ENCODE measurements at regions not wholly inside any gene's neighbourhood (a gene's known extent, or its start where the extent isn't known, plus 50 kb on each side); places are given as distances from the start of the nearest gene placed in this dataset.

GRCh38 chr9:82154573-82154972, 166.0 kb downstream of the SPATA31D1 start:
- TF ChIP-seq CTCF (IDR thresholded peaks at IDR 0.05): no peak
- no peak for TF ChIP-seq POLR2A (IDR thresholded peaks at IDR 0.05; ENCODE audit: low read length)
- TF ChIP-seq, protein P1, sequence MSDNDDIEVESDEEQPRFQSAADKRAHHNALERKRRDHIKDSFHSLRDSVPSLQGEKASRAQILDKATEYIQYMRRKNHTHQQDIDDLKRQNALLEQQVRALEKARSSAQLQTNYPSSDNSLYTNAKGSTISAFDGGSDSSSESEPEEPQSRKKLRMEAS (IDR thresholded peaks at IDR 0.05): no peak
- no peak for TF ChIP-seq RCOR1 (IDR thresholded peaks at IDR 0.05; ENCODE audit: low read depth, low read length)
- TF ChIP-seq TP53 (CRISPR knock-in tag; IDR thresholded peaks at IDR 0.05): no peak
- no peak for TF ChIP-seq ELK1 (IDR thresholded peaks at IDR 0.05; ENCODE audit: low read depth, low read length)
- no peak for TF ChIP-seq KDM1A (IDR thresholded peaks at IDR 0.05; ENCODE audit: low read depth)
- TF ChIP-seq CHD2 (IDR thresholded peaks at IDR 0.05; ENCODE audit: low read length, partially characterized antibody): no peak
- no peak for TF ChIP-seq EP300 (IDR thresholded peaks at IDR 0.05)
- no peak for TF ChIP-seq NPAS2 (CRISPR knock-in tag; IDR thresholded peaks at IDR 0.05; ENCODE audit: borderline replicate concordance)
- TF ChIP-seq RAD21 (conservative IDR thresholded peaks at IDR 0.05 in 1 of 2, IDR thresholded peaks at IDR 0.05 in 1 of 2): no peak

Measured in A549 (cell line).